HG03135 (cell line): ENCODE measurements at regions not wholly inside any gene's neighbourhood (a gene's known extent, or its start where the extent isn't known, plus 50 kb on each side); places are given as distances from the start of the nearest gene placed in this dataset.
"Not testable (repeated sequence)": the region's sequence is repeated elsewhere in the genome, so short reads cannot be mapped to it uniquely, and the experiment has no call there.

ENCODE experiments used
- ATAC-seq: cut with Tn5 transposase; IDR thresholded peaks from one replicate; pipeline ENCODE4 v1.9.1; 2021; ENCODE audit warnings: mild to moderate bottlenecking, moderate library complexity; ENCODE audit not compliant: unreplicated experiment

- ATAC-seq: no peak
These were observed 233.7 kb downstream of the TLE1 start for GRCh38 chr9:81455462-81456219.

- no peak for ATAC-seq
These were observed 243.9 kb downstream of the TLE1 start for GRCh38 chr9:81445331-81445921.

GRCh38 chr9:81431641-81432040, 257.7 kb downstream of the TLE1 start:
- no peak for ATAC-seq

- ATAC-seq: no peak
These were observed 258.6 kb downstream of the TLE1 start for GRCh38 chr9:81430727-81431126.

GRCh38 chr9:81427870-81428269, 261.5 kb downstream of the TLE1 start:
- ATAC-seq: no peak

DNA sequence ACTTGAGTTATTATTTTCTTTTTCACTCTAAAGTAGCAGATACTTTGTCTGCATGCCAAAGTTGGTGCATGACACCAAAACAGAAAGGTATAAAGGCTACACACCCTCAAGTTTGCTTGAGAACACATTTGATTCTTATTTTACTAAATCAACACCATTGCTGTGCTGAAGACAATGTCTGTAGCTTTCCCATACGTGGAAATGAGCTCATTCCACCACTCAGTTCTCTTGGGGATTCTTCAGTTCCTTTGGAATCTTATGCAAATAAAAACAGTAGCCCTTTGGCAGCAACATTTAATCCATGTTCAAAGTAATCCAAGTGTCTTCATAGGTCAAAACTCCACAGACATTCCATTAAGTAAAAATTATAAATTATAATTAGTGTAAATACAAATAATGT, 264.9 kb downstream of the TLE1 start:
- no peak for ATAC-seq

- ATAC-seq: no peak
These were observed 265.6 kb downstream of the TLE1 start for GRCh38 chr9:81423589-81424326.

- ATAC-seq: not testable (repeated sequence)
These were observed 268.3 kb downstream of the TLE1 start for GRCh38 chr9:81421090-81421489.

GRCh38 chr9:81420024-81420423, 269.3 kb downstream of the TLE1 start:
- ATAC-seq: no peak

GRCh38 chr9:81417941-81418340, 271.4 kb downstream of the TLE1 start:
- no peak for ATAC-seq

- no peak for ATAC-seq
These were observed 272.1 kb downstream of the TLE1 start for GRCh38 chr9:81417299-81417675.

DNA sequence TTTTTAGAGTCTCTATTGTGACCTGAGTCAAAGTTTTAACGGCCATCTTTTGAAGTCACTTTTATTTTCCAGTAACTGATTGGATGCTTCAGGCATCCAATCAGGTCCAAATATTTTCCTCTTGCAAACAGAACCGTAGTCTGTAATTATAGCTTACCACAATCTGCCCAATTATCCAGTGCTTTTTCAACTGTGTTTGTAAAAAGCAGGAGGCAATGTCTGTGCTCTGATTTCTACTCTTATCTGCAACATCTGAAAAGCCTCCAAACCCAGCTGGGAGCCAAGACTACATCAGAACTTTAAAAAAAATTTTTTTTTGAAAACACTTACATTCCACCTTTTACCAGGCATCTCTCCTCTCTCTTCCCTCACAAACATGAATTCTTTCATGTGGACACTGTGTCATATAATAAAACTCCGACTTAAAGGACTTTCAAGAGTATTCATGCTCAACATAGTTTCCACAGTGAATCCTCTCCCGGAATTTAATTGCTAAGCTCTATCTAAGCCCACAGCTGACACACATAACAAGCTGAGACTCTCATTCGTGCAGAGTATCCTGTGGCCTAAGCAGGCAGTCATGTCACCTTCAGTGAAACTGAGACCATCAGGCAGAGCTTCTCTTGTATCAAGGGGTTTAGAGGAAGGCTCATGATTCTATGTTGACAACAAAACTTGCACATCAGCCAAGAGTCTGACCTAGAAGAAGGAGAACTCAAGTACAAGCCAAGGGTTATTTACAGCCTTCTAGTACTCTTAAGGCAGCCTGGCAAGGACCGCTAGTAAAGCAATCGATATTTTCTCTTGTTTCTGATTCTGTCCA, 272.7 kb downstream of the TLE1 start:
- ATAC-seq: no peak

DNA sequence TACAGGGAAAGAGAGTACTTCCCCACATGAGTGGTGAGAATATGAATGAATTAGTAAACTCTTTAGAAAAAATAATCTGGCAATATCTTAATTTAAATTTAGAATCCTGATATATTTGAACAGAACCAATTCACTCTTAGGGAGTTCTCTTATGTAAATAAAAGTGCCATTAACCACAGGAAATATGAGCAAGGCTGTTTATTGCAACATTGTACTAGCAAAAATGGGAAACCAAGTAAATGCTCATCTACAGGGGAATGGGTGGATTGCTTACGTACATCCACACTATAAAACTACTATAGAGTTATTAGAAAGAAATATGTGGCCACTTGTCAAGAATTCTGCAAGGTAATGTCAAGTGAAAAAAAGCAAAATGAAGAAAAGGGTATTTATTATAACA, 274.5 kb downstream of the TLE1 start:
- no peak for ATAC-seq

DNA sequence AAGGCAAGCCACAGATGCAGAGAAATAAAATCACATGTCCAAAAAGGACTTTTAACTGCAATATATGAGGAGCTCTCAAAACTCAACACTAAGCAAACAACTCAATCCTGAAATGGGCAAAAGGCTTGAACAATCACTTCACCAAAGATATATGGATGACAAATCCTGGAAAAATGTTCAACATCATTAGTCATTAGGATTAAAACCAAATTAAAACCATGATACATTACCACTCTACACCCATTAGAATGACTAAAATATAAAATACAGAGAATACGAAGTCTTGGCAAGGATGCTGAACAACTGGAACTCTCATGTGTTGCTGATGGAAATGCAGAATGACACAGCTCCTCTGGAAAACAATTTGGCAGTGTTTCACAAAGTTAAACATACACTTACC, 277.4 kb downstream of the TLE1 start:
- no peak for ATAC-seq

DNA sequence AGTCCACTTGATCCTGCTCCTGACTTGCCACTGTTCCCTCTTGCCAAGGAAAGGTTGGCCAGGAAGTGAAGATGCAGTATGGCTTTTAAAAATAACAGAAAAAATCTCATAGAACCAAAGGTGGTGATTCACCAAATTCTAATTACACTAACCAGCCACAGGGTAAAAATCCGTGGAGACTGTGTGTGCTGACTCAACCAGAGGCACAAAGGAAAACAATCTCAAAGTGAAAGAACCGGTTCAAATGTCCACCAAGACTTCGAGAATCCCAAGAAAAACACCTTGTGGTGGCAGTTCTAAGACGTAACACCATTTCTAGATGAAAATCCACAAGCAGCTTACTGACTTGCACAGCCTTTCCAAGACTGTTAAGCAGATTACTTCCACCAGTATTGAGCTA, 279.1 kb downstream of the TLE1 start:
- ATAC-seq: no peak

DNA sequence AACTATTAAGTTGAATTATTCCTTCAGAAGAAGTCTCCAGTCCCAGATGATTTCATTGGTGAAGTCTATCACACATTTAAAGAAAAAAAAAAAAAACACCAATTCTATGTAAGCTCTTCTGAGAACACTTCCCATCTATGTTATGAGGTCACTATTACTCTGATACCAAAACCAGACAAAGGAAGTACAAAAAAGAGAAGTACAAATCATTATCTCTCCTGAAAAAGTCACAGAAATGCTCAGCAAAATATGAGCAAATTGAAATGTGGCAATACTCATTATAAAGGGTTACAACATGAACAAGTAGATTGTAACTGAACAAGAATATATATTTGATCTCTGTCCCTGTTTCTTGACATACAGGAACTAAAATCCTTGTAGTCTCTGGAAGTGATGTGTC, 280.4 kb downstream of the TLE1 start:
- ATAC-seq: no peak

DNA sequence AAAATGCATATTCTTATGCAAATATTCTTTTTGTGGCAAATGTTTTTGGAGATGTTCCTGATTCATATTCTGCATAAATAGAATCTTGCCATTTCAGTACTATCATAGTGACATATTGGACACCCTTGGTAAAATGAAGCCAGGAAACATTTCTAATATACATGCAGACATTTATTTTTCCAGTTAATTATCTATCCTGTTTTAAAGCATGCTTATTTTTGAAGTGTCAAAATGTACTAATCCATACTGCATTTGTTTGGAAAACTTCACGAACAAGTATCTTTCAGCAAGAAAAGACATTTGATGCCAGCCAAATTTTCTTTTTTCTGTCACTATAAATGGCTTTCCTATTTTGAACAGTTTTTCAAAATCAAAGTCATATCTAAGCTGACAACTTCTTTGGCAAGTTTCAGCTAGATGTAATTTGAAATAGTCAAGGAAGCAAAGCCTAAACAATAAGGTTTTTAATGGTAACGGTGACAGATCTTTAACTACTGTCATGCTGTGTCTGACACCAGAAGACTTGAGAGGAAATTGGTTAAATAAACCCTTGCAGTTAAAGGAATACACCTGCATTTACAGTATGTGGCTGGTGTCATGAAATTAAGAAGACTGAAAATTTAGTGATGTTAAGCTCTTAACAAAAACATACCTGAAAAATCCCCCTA, 284.3 kb downstream of the TLE1 start:
- no peak for ATAC-seq

DNA sequence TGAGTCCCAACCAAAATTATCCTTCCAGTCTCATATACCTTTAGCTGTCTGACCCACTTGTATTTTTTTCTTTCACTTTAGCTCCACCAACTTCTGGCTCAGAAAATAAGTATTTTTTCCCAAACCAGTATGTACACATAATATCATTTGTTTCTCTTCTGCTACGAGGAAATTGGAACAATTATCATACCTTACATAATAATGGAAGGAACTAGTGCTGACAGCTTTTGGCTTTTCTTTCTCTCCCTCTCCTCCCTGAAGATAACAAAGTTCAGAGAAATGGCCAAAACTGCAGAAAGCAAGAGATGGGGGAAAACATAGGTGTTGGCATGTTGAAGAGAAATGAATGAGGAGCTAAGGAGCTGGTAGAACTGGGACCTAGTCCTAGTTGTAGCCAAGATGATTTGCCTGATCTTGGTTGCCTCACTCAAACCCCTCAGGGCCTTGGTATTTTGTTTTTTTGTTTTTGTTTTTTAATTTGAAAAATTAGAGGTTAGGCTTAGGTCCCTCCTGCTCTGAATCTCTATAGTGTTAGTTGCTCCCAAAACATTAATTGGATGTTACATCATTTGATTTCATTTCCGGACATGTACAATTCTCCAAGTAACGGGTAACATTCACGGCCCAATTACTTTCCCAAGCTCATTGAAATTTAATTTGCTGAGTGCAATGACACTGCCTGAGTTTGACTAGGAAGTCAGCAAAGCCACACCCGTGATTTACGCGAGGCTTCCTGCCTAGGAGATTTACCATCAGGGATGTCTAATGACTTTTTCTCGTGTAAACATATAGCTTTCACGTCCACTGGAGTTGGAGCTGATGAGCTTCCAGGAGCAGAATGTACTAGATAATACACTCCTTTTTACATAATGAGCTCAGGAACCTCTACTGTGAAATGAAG, 291.6 kb downstream of the TLE1 start:
- ATAC-seq: no peak

- ATAC-seq: no peak
These were observed 292.8 kb downstream of the TLE1 start for GRCh38 chr9:81396528-81396927.

DNA sequence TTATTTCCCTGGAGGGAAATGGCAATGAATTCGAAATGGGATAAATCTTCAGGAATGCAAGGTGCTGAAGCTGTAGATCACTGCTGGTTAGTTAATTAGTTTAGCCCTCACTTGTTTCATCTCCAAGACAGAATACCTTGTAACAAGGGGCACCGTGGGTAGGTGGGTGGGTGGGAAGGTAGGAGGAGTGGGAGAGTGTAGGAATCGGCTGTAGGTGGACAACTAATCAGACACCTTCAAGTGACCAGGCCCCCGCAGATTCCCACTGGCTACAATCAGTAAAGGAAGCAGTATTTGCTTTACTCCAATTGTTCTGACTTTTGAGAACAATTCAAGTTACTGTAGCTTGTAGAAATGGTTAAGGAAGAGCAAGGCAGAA, 293.7 kb downstream of the TLE1 start:
- ATAC-seq: no peak
